ENCODE measurements at regions not wholly inside any gene's neighbourhood (a gene's known extent, or its start where the extent isn't known, plus 50 kb on each side); places are given as distances from the start of the nearest gene placed in this dataset.

DNA sequence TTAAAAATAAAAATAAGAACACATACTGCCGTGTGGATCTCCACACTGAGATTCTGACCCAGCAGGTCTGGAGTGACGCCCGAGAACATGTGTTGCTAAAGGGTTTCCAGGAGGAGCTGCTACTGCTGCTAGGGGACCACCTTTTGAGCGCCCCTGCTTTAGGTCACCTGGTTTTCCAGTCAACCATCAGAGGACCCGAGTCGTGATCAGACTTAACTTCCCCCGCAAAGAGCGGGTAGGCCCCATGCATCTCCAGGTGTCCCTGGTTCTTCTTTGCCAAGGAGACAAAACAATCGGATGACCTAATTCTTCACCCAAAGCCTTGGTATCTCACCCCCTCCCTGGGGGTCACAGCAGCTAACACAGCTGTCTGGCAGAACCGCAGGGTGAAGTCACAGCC lies 51.1 kb upstream of the STX16 start:
- TF ChIP-seq, protein P1, sequence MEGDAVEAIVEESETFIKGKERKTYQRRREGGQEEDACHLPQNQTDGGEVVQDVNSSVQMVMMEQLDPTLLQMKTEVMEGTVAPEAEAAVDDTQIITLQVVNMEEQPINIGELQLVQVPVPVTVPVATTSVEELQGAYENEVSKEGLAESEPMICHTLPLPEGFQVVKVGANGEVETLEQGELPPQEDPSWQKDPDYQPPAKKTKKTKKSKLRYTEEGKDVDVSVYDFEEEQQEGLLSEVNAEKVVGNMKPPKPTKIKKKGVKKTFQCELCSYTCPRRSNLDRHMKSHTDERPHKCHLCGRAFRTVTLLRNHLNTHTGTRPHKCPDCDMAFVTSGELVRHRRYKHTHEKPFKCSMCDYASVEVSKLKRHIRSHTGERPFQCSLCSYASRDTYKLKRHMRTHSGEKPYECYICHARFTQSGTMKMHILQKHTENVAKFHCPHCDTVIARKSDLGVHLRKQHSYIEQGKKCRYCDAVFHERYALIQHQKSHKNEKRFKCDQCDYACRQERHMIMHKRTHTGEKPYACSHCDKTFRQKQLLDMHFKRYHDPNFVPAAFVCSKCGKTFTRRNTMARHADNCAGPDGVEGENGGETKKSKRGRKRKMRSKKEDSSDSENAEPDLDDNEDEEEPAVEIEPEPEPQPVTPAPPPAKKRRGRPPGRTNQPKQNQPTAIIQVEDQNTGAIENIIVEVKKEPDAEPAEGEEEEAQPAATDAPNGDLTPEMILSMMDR (IDR thresholded peaks at IDR 0.05) = no peak
- TF ChIP-seq POLR2A (IDR thresholded peaks at IDR 0.05) = no peak

Data from testis (tissue), 2 donors.